HG03378 (cell line): ENCODE measurements at regions not wholly inside any gene's neighbourhood (a gene's known extent, or its start where the extent isn't known, plus 50 kb on each side); places are given as distances from the start of the nearest gene placed in this dataset.
"Not testable (repeated sequence)": the region's sequence is repeated elsewhere in the genome, so short reads cannot be mapped to it uniquely, and the experiment has no call there.

Experiments used
- ATAC-seq: cut with Tn5 transposase; IDR thresholded peaks from one replicate; pipeline ENCODE4 v1.9.1; 2021; ENCODE audit warnings: mild to moderate bottlenecking, moderate library complexity; ENCODE audit not compliant: unreplicated experiment

DNA sequence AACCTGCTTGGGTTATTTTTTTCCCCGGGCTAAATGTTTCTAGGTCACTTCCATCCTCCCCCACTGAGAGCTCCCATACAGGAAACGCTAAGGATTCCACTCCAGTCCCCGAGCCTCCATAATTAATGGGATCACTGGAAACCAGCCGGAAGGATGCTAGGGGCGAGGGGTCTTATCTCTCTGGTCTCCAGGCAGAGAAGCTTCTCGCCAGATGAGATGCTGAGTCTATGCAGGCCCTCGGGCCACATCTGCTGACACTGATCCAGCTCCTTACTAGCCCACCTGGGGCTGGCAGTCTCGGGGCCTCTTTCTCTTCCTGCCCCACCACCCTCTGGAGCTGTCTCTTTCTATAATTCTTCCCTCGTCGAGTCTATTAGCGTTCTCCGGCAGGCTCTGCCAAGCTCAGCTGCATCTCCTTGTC lies 125.9 kb upstream of the SYT13 start:
- ATAC-seq: no peak

GRCh38 chr11:45411228-45411946 lies 125.2 kb upstream of the SYT13 start:
- ATAC-seq: no peak

DNA sequence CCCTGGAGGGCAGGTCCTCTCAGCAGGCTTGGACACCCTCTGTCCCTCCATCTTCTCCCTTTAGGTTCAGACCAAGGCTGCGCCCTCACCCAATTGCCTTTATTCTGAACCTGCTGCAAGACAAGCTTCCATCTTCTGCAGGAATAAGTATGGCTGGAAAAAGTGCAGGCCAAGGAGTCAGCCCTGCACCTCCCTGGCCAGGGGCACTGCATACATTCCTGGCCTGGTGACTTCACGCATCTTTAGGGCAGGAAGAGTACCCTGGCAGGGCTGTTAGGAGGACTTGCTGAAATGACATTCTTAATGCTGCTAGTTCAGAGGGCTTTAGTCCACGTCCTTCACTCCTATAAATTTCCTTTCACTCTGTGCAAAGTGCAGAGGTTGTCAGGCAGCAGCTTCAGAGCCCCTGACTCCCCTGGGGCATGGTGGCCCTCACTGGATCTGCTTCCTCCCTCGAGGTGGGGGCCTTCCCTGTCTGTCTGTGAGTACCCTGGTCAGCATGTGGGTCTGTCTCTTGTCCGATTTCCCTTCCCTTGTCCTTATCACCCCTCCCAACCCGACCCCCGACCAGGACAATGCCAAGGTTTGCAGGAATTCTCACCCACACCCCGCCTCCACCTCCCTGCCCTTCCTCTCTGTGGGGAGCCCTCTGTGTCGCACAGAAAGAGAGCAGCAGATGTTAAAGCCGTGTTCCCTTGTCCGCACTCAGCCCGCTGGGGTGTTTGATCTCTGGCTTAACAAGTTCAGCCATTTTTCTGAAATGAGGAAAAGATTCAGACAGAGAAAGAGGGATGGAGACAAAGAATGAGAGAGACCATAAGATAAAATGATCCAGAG lies 124.5 kb upstream of the SYT13 start:
- no peak for ATAC-seq

GRCh38 chr11:45409587-45409986 lies 123.4 kb upstream of the SYT13 start:
- no peak for ATAC-seq

GRCh38 chr11:45407226-45407625 lies 121.1 kb upstream of the SYT13 start:
- ATAC-seq: no peak

DNA sequence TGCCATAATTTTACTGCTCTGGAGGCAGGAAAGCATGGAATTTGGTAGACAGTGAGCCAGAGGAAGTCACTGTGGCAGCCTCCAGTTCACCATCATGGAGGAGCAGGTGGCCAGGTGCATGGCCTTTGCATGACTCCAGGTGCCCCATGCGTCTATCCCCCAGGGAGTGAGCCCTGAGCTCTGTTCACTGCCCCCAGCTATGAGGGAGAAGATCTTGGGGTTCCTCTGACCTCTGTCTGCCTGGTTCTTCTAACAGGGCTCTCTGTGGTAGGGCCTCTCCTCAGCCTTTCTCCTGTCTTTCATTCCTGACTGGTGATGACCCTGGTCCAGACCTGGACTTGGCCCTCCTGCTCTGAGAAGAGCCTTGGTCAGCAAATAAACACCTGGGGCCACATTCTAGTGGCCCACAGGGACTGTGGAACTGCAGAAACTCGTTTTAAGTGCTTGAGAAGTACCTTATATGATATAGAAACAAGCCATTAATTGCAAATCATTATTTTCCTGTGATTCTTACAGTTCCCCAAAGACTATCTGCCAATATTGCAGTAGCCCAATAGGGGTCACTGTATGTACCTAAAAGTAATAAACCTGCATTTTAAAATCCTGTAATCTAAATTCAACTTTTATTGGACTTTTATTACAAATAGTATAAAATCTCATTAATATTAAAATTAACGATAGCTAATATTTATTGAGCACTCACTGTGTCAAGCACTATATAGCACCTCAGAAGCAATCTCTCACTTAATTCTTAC lies 120.0 kb upstream of the SYT13 start:
- no peak for ATAC-seq

DNA sequence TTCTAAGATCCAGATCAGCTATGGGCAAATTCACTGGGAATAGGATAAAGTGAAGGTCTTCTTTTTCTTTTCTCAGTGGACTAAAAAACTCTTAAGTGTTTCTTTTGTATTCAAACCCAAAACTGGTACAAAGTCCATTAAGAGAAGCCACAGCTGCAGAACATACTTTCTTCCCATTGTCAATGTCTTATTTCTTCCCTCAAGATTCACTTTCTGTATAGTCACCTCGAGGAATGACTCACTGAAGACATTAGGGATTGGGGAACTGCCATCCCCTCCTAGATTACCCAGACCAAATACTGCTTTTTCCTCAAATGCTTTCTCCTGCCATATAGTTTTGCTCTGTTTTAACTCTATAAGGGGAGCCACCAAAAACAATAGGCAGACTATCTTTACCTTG lies 117.4 kb upstream of the SYT13 start:
- not testable (repeated sequence) for ATAC-seq

DNA sequence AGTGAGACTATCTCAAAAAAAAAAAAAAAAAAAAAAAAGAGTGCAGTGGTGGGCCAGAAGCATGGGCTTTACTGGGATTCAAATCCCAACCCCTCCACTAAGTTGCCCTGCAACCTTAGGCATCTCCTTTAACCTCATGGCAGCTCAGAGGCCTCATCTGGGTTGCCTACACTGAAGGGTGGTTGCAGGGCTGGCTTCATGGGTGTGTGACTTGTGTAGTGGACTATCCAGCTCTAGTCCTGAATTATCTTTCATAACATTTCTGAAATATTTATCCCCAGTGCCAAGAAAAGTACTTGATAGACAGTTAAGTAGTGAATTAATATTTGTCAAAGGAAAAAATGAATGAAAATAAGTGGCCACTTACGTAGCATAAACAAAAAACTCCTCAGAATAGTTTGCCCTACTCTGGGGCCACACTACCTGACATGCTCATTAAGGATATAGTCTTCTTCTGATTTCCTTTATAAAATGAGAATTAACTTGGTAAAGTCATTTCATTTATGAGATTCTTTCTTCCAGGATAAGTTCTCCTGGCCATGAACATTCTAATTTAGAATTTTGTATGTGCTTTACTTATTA lies 116.0 kb upstream of the SYT13 start:
- ATAC-seq: no peak

- no peak for ATAC-seq
Observed at GRCh38 chr11:45400591-45400990, 114.5 kb upstream of the SYT13 start.

GRCh38 chr11:45399166-45399565 lies 113.0 kb upstream of the SYT13 start:
- ATAC-seq: no peak

- no peak for ATAC-seq
Observed at GRCh38 chr11:45398325-45398724, 112.2 kb upstream of the SYT13 start.

- ATAC-seq: no peak
Observed at GRCh38 chr11:45396394-45396793, 110.3 kb upstream of the SYT13 start.

GRCh38 chr11:45395947-45396346 lies 109.8 kb upstream of the SYT13 start:
- no peak for ATAC-seq

GRCh38 chr11:45395421-45395820 lies 109.3 kb upstream of the SYT13 start:
- ATAC-seq: no peak

- no peak for ATAC-seq
Observed at GRCh38 chr11:45394294-45395085, 108.3 kb upstream of the SYT13 start.

- no peak for ATAC-seq
Observed at GRCh38 chr11:45393826-45394225, 107.7 kb upstream of the SYT13 start.

GRCh38 chr11:45393334-45393733 lies 107.2 kb upstream of the SYT13 start:
- no peak for ATAC-seq

- no peak for ATAC-seq
Observed at GRCh38 chr11:45392591-45393091, 106.5 kb upstream of the SYT13 start.

DNA sequence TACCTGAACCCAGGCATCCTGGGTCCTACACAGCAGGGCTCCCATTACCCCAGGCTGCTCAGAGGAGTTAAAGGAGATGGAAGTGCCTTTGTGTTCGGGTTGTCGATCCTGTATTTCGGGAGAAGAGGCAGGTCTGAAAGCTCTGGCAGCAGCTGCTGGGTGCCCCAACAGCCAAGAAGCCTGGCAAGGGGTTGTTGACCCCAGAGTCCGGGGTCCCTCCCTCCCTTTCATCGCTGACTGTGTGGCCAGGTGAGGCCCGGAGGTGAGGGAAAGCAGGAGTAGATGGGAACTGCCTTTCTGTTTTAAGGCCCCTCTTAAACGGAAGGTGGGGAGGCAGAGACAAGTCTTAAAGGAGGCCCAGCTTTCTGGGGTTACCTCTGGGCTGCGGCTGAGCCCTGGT lies 106.0 kb upstream of the SYT13 start:
- no peak for ATAC-seq

- ATAC-seq: no peak
Observed at GRCh38 chr11:45391168-45391850, 105.2 kb upstream of the SYT13 start.
